Psoas muscle (tissue), 7 donors: ENCODE measurements at regions not wholly inside any gene's neighbourhood (a gene's known extent, or its start where the extent isn't known, plus 50 kb on each side); places are given as distances from the start of the nearest gene placed in this dataset.

Source experiments
- ATAC-seq, 4 donors: fragments of 200-7000 bp; cut with Tn5 transposase; one replicate each; pipeline ENCODE4 v1.9.1; 2020; ENCODE audit warnings: moderate library complexity in 3 of 4, mild to moderate bottlenecking in 2 of 4
- DNase-seq, 2 donors: peaks; one replicate each; pipeline ENCODE4 v3.0.0-alpha.2; 2020
- H3K27ac ChIP-seq: fragments of 200-600 bp; one replicate; pipeline ENCODE4 v1.8.0; 2022
- H3K27me3 ChIP-seq, 3 donors: fragments of 200-600 bp in 1 of 3; one replicate each; pipeline versions ENCODE4 v1.6.1 to v1.8.0; 2013 to 2022; ENCODE audit warnings: low read length in 2 of 3, mild to moderate bottlenecking in 2 of 3, moderate library complexity in 1 of 3; ENCODE audit not compliant: insufficient read depth in 3 of 3
- H3K36me3 ChIP-seq, 2 donors: fragments of 200-600 bp in 1 of 2; one replicate each; pipeline versions ENCODE4 v1.6.1 to v1.8.0; 2013 to 2022; ENCODE audit warnings: low read depth in 1 of 2, mild to moderate bottlenecking in 1 of 2, moderate library complexity in 1 of 2; ENCODE audit not compliant: insufficient read depth in 1 of 2
- H3K4me1 ChIP-seq: fragments of 200-600 bp; one replicate; pipeline ENCODE4 v1.8.0; 2022
- H3K4me3 ChIP-seq: fragments of 200-600 bp; one replicate; pipeline ENCODE4 v1.8.0; 2022; ENCODE audit warnings: mild to moderate bottlenecking
- H3K9me3 ChIP-seq: fragments of 200-600 bp; one replicate; pipeline ENCODE4 v1.8.0; 2022
- WGBS, 3 donors: extraction: QIAGEN DNeasy Blood & Tissue Kit; methylation state at CpG; one replicate each; pipeline versions ENCODE4 v1.1.6 to v1.1.7; 2013; 5-methylcytosine and 5-hydroxymethylcytosine counted together
- intact Hi-C, 2 donors: fragments of 100-400 bp; cut with DNase I; formaldehyde crosslinking; loops; one replicate each; pipeline versions ENCODE4 v1.11.0 to v1.14.2; 2022
- TF ChIP-seq, protein P1 (sequence below): fragments of 200-600 bp; IDR thresholded peaks from one replicate; pipeline ENCODE4 v1.8.0; 2022; ENCODE audit warnings: antibody characterized with exemption
- donor health status: healthy with polysubstance abuse.
- donor health status: DM: no; HTN: no; CAD: no; lungs with moderate emphysema.
- donor health status: Bipolar disorder and iron deficiency.
- donor health status: healthy.
- donor health status: DM: yes; HTN: yes; CAD: no.
- donor health status: DM: no; HTN: no; CAD: no.
- donor health status: DM: yes; HTN: yes; CAD: no.

DNA sequence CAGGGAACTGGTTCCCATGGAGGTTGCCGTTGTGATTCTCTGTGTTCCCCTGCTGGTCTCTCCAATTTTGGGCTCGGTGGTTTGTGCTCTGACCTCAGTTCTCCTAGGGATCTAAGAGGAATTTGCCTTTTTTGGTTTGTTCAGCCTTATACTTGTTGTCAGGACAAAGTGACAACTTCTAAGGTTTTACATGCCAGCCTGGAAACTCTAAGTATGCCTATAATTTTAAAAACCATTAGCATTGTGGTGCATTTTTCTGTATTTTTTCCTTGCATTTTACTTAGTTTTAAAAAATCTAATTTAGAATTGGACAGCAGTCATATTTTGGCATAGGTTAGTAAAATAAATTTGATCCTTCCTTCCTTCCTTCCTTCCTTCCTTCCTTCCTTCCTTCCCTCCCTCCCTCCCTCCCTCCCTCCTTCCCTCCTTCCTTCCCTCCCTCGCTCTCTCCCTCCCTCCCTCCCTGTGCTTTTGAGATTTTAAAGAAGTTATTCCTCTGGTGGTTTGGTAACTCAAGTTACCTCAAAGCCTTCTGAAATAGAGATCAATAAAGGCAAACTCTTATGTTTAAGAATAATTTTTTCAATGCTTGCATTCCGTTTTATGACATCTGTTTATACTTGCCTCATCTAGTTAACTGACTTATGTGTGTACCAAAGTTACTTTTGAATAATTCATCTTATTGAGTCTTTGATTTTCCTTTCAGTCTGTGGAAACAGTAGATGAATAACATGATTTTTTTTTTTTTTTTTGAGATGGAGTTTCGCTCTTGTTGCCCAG is 141.3 kb upstream of the RGS17 start:
- Histone ChIP-seq H3K4me3 (no peak overlapping the region), H3K27me3 (no peaks in the 10 kb centered on the region), H3K4me1 (no peaks in the 10 kb centered on the region), H3K27ac (no peak overlapping the region), H3K36me3 (no peaks in the 10 kb centered on the region), H3K9me3 (peaks cover 4% of the 10 kb centered on the region)
- TF ChIP-seq, protein P1, sequence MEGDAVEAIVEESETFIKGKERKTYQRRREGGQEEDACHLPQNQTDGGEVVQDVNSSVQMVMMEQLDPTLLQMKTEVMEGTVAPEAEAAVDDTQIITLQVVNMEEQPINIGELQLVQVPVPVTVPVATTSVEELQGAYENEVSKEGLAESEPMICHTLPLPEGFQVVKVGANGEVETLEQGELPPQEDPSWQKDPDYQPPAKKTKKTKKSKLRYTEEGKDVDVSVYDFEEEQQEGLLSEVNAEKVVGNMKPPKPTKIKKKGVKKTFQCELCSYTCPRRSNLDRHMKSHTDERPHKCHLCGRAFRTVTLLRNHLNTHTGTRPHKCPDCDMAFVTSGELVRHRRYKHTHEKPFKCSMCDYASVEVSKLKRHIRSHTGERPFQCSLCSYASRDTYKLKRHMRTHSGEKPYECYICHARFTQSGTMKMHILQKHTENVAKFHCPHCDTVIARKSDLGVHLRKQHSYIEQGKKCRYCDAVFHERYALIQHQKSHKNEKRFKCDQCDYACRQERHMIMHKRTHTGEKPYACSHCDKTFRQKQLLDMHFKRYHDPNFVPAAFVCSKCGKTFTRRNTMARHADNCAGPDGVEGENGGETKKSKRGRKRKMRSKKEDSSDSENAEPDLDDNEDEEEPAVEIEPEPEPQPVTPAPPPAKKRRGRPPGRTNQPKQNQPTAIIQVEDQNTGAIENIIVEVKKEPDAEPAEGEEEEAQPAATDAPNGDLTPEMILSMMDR, result no peak
- no peak for ATAC-seq
- DNase-seq, result no peak
- WGBS, 3 donors, result 70 to 82% (median 74%) methylated on average over 5 of the region's 5 CpGs
- intact Hi-C loops, result no loop called here

DNA sequence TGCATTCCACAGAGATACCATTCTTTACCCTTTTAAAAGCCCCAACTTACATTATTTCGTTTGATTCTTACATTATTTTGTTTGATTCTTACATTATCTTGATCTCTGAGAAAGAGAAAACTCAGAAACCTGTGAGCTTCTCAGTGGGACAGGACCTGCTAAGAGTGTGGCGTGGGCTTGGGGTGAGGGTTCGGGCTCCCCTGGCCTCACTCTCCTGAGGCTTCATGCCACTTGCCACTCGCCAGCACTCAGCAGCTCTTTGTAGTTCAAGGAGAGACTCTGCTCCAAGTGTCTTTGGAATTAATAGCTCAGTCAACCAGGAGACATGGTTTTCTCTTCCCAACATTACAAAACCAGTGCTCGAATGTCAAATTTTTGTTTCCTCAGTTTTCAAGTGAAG is 132.4 kb upstream of the RGS17 start:
- intact Hi-C loops, result no loop called here
- Histone ChIP-seq H3K4me1 (no peaks in the 10 kb centered on the region), H3K27me3 (no peaks in the 10 kb centered on the region), H3K36me3 (no peaks in the 10 kb centered on the region), H3K27ac (no peak overlapping the region), H3K4me3 (no peak overlapping the region), H3K9me3 (no peaks in the 10 kb centered on the region)
- no peak for ATAC-seq
- TF ChIP-seq, protein P1, result no peak
- WGBS, 3 donors, result 71 to 84% (median 78%) methylated on average over 5 of the region's 5 CpGs
- no peak for DNase-seq

DNA sequence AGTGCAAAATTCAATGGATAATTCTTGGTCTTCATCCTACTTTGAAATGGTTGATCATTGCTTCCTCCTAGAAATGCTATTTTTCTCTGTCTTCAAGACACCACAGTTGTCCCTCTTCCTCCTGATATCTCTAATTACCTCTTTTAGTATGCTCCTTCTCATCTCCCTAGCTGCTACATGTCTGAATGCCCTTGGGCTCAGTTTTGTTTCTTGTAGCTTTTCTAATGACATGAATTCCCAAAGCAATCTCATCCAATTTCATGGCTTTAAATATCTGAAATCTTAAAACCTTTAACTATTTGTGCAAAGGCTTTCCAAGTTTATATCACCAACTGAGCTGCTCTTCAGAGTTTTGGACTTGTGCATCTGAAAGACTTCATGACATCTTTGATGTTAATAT is 120.2 kb upstream of the RGS17 start:
- Histone ChIP-seq H3K27me3 (peaks cover 0 to 2% (median 0%) of the 10 kb centered on the region in 3 donors), H3K4me1 (no peaks in the 10 kb centered on the region), H3K27ac (no peak overlapping the region), H3K9me3 (no peaks in the 10 kb centered on the region), H3K4me3 (no peak overlapping the region), H3K36me3 (no peaks in the 10 kb centered on the region)
- DNase-seq, result no peak
- TF ChIP-seq, protein P1, result no peak
- intact Hi-C loops, result no loop called here
- no peak for ATAC-seq

DNA sequence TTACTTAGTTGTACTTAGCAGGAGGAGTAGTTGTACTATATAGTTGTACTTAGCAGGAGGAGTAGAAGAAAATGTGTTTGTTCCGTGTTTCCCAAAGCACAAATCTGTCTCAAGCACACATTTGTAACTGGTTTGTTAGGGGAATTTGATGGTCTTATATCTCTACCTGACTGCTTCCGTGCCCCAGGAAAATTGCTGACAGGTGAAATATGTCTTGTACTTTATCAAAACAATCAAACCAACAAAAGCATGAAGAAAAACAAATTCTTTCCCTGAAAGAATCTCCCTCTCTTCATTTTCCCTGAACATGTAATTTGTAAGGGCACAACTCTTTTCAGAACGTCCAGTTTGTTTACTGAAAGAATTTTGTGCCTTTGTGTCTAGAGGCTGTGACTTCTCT is 106.6 kb upstream of the RGS17 start:
- 56 to 67% (median 65%) methylated on average over 3 of the region's 3 CpGs for WGBS, 3 donors

More for the DNA sequence above, 106.6 kb upstream of the RGS17 start:
- Histone ChIP-seq H3K27me3 (no peaks in the 10 kb centered on the region), H3K4me3 (no peak overlapping the region), H3K27ac (no peak overlapping the region), H3K9me3 (no peaks in the 10 kb centered on the region), H3K4me1 (no peaks in the 10 kb centered on the region), H3K36me3 (no peaks in the 10 kb centered on the region)
- no peak for ATAC-seq
- DNase-seq, result no peak
- TF ChIP-seq, protein P1, result no peak
- intact Hi-C loops, result no loop called here
